K562 (cell line): ENCODE measurements at regions not wholly inside any gene's neighbourhood (a gene's known extent, or its start where the extent isn't known, plus 50 kb on each side); places are given as distances from the start of the nearest gene placed in this dataset.

ENCODE experiments used
- ATAC-seq: fragments of 200-7000 bp; cut with Tn5 transposase; 3 replicates; pipeline ENCODE4 v1.9.1; 2020; ENCODE audit warnings: moderate library complexity
- BruUV-seq: library from RNA; stranded (reverse); fragments of 400-500 nt; replicated peaks from 2 replicates; lab custom pipeline; 2021; lab: Mats Ljungman, UMichigan
- CTCF ChIA-PET: fragments of 300-600 bp; formaldehyde crosslinking; extraction: SDS; loops from one replicate; lab custom pipeline; 2021; ENCODE audit warnings: low intra/inter-chr PET ratio; lab: Yijun Ruan, JAX
- POLR2A ChIA-PET: fragments of 300-600, 350-650 bp; sonication (Branson Sonifier 250); formaldehyde crosslinking; extraction: SDS; loops from one replicate; lab custom pipeline; 2021; ENCODE audit warnings: antibody characterized with exemption, inconsistent platforms; lab: Yijun Ruan, JAX
- DNase-seq, 4 experiments: peaks; one replicate each; pipeline versions ENCODE4 v3.0.0 to v3.0.0-alpha.2; 2011 to 2018; ENCODE audit warnings: low spot score in 3 of 4, mixed read lengths in 3 of 4; ENCODE audit errors: extremely low read depth in 1 of 4
- FAIRE-seq: peaks from 2 replicates; lab custom pipeline; 2011; peaks lifted over from hg19 to GRCh38; lab: Jason Lieb, UNC
- H2AFZ ChIP-seq: 2 replicates; pipeline ENCODE4 v1.6.0; 2011; ENCODE audit warnings: low read depth, low read length, control low read depth, inconsistent platforms
- H3K27ac ChIP-seq: fragments of 200-600 bp; 3 replicates; pipeline ENCODE4 v1.8.0; 2011; ENCODE audit warnings: low read depth, mild to moderate bottlenecking, control low read depth, inconsistent platforms, low read length, moderate library complexity, mixed read lengths; ENCODE audit errors: extremely low read depth
- H3K27me3 ChIP-seq, 2 experiments: fragments of 300-600 bp in 1 of 2; 2 replicates in 1 of 2; 3 replicates in 1 of 2; pipeline versions ENCODE4 v1.6.0 to v1.8.0; 2011; ENCODE audit warnings: inconsistent platforms in 2 of 2, low read length in 2 of 2, mild to moderate bottlenecking in 1 of 2, mixed read lengths in 1 of 2, moderate library complexity in 1 of 2; ENCODE audit not compliant: control insufficient read depth in 2 of 2, insufficient read depth in 2 of 2
- H3K36me3 ChIP-seq: fragments of 300-600 bp; 3 replicates; pipeline ENCODE4 v1.8.0; 2011; ENCODE audit warnings: mild to moderate bottlenecking, low read length, inconsistent platforms; ENCODE audit not compliant: control insufficient read depth, insufficient read depth
- H3K4me1 ChIP-seq, 2 experiments: fragments of 200-600 bp in 1 of 2; replicated peaks in 1 of 2; 2 replicates in 1 of 2; 3 replicates in 1 of 2; pipeline versions ENCODE4 v1.5.1 to v1.8.0; 2011; ENCODE audit warnings: inconsistent platforms in 2 of 2, low read length in 2 of 2, mild to moderate bottlenecking in 1 of 2, mixed read lengths in 1 of 2, moderate library complexity in 1 of 2; ENCODE audit not compliant: control insufficient read depth in 2 of 2, insufficient read depth in 2 of 2
- H3K4me2 ChIP-seq: 2 replicates; pipeline ENCODE4 v1.6.1; 2011; ENCODE audit warnings: low read length, control low read depth, inconsistent platforms, mixed read lengths; ENCODE audit not compliant: insufficient read depth
- H3K4me3 ChIP-seq: fragments of 200-600 bp; sonication (generic), shearing (Covaris generic); 2 replicates; pipeline ENCODE4 v1.5.1; 2016; ENCODE audit warnings: control low read depth, inconsistent platforms
- H3K79me2 ChIP-seq: fragments of 200-600 bp; 3 replicates; pipeline ENCODE4 v1.8.0; 2011; ENCODE audit warnings: low read length, inconsistent platforms; ENCODE audit not compliant: control insufficient read depth, insufficient read depth
- H3K9ac ChIP-seq, 2 experiments: 2 replicates each; pipeline versions ENCODE4 v1.6.0 to v1.6.1; 2011; ENCODE audit warnings: low read depth in 2 of 2, low read length in 2 of 2, control low read depth in 1 of 2, inconsistent platforms in 1 of 2, mild to moderate bottlenecking in 1 of 2, mixed read lengths in 1 of 2; ENCODE audit not compliant: insufficient read depth in 1 of 2
- H3K9me1 ChIP-seq: one replicate; pipeline ENCODE4 v1.6.0; 2011; ENCODE audit warnings: inconsistent platforms, mild to moderate bottlenecking, low read length, moderate library complexity; ENCODE audit not compliant: control insufficient read depth, insufficient read depth
- H3K9me3 ChIP-seq: replicated peaks from 2 replicates; pipeline ENCODE4 v1.5.1; 2011; ENCODE audit warnings: low read depth, low read length, inconsistent platforms; ENCODE audit not compliant: control insufficient read depth, insufficient read depth
- H4K20me1 ChIP-seq: replicated peaks from 2 replicates; pipeline ENCODE4 v1.6.1; 2011; ENCODE audit warnings: low read length, inconsistent platforms, mixed read lengths; ENCODE audit not compliant: control insufficient read depth, insufficient read depth
- IFI16 ChIP-seq: fragments of 250-450 bp; sonication (Bioruptor Pico); IDR thresholded peaks from 2 replicates; pipeline ENCODE4 v2.1.2; 2022; ENCODE audit warnings: mild to moderate bottlenecking, inconsistent platforms
- MEF2D ChIP-seq: conservative IDR thresholded peaks from 2 replicates; pipeline ENCODE4 v1.6.1; 2016; ENCODE audit warnings: low read depth, missing genetic modification characterization, missing compliant biosample characterization
- SPI1 ChIP-seq: IDR thresholded peaks from 2 replicates; pipeline ENCODE4 v1.6.1; 2011; ENCODE audit warnings: low read depth, low read length, control low read depth, borderline replicate concordance
- TBL1XR1 ChIP-seq, 2 experiments: IDR thresholded peaks; 2 replicates each; pipeline ENCODE4 v1.6.1; 2012; ENCODE audit warnings: improper control_type of control experiment in 2 of 2, low read length in 2 of 2, mild to moderate bottlenecking in 1 of 2
- WGBS: fragments of 100-300 bp; shearing (Covaris generic); methylation state at CpG from one replicate; pipeline ENCODE4 v1.1.6; 2016; ENCODE audit warnings: low coverage, mixed read lengths; ENCODE audit not compliant: insufficient coverage; ENCODE audit errors: missing lambda C conversion rate; 5-methylcytosine and 5-hydroxymethylcytosine counted together
- in situ Hi-C: fragments of 300-500 bp; cut with MboI; formaldehyde crosslinking; loops from 4 replicates; pipeline ENCODE4 v1.15.0; 2018; ENCODE audit warnings: inconsistent platforms, mixed read lengths
- intact Hi-C: fragments of 100-400 bp; cut with micrococcal nuclease; formaldehyde crosslinking; loops from 2 replicates; pipeline ENCODE4 v1.14.2; 2022
- TF ChIP-seq, protein P1 (sequence below), 2 experiments: fragments of 450-650 bp in 1 of 2; sonication (generic) in 1 of 2; formaldehyde crosslinking in 1 of 2; IDR thresholded peaks; 2 replicates each; pipeline versions ENCODE4 v1.7.1 to v1.9.0; 2016 to 2022; ENCODE audit warnings: inconsistent platforms in 1 of 2, mild to moderate bottlenecking in 1 of 2, missing genetic modification reagents in 1 of 2
- TF ChIP-seq, protein P2 (sequence below): fragments of 450-650 bp; formaldehyde crosslinking; conservative IDR thresholded peaks from 2 replicates; pipeline ENCODE4 v1.4.0; 2022; ENCODE audit warnings: mild to moderate bottlenecking, missing genetic modification characterization

DNA sequence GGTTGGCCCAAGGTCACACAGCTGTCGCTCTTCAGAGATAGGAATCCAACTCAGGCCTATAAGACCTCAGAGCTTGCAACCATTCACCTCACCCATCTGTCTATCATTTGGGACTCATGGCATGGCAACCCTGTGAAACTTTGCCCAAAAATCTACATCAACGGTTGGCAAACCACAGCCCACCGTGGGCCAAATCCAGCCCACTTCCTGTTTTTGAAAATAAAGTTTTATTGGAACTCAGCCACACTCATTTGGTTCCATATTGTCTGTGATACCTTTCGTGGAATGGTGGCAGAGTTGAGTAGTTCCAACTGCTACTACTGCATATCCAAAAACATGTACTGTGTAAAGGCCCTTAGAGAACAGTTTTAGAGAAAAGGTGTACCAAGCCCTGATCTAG lies 307.8 kb downstream of the MN1 start:
- ATAC-seq, result no peak

More for the DNA sequence above, 307.8 kb downstream of the MN1 start:
- Histone ChIP-seq H3K27ac (no peak overlapping the region), H3K4me3 (no peak overlapping the region), H2AFZ (no peak overlapping the region), H3K79me2 (no peaks in the 10 kb centered on the region), H3K36me3 (no peaks in the 10 kb centered on the region), H3K9me3 (no peaks in the 10 kb centered on the region), H4K20me1 (no peaks in the 10 kb centered on the region), H3K9me1 (no peaks in the 10 kb centered on the region), H3K9ac (no peak overlapping the region), H3K4me2 (no peak overlapping the region), H3K27me3 (peaks cover 0 to 12% of the 10 kb centered on the region in 2 experiments; a peak in 1 of 5 replicates), H3K4me1 (no peaks in the 10 kb centered on the region)
- POLR2A ChIA-PET, result no interaction called here
- in situ Hi-C loops, result no loop called here
- BruUV-seq, result no TSS peak
- intact Hi-C loops, result no loop called here
- FAIRE-seq, result no peak
- CTCF ChIA-PET, result no interaction called here
- 0% methylated on average over 4 of the region's 4 CpGs for WGBS
- DNase-seq, result no peak
- TF ChIP-seq, protein P1, sequence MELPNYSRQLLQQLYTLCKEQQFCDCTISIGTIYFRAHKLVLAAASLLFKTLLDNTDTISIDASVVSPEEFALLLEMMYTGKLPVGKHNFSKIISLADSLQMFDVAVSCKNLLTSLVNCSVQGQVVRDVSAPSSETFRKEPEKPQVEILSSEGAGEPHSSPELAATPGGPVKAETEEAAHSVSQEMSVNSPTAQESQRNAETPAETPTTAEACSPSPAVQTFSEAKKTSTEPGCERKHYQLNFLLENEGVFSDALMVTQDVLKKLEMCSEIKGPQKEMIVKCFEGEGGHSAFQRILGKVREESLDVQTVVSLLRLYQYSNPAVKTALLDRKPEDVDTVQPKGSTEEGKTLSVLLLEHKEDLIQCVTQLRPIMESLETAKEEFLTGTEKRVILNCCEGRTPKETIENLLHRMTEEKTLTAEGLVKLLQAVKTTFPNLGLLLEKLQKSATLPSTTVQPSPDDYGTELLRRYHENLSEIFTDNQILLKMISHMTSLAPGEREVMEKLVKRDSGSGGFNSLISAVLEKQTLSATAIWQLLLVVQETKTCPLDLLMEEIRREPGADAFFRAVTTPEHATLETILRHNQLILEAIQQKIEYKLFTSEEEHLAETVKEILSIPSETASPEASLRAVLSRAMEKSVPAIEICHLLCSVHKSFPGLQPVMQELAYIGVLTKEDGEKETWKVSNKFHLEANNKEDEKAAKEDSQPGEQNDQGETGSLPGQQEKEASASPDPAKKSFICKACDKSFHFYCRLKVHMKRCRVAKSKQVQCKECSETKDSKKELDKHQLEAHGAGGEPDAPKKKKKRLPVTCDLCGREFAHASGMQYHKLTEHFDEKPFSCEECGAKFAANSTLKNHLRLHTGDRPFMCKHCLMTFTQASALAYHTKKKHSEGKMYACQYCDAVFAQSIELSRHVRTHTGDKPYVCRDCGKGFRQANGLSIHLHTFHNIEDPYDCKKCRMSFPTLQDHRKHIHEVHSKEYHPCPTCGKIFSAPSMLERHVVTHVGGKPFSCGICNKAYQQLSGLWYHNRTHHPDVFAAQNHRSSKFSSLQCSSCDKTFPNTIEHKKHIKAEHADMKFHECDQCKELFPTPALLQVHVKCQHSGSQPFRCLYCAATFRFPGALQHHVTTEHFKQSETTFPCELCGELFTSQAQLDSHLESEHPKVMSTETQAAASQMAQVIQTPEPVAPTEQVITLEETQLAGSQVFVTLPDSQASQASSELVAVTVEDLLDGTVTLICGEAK (IDR thresholded peaks at IDR 0.05), result peak; percentile 86
- TF ChIP-seq, protein P1 (CRISPR knock-in tag; IDR thresholded peaks at IDR 0.05), result peak; percentile 41; the same call in 1 of the 2 replicates
- TF ChIP-seq IFI16 (CRISPR knock-in tag) (no peak), TBL1XR1 (IDR thresholded peaks at IDR 0.05; ENCODE audit: low read length in 2 of 2) (no peak), MEF2D (tag) (no peak), SPI1 (peak; percentile 63)
- TF ChIP-seq, protein P2, sequence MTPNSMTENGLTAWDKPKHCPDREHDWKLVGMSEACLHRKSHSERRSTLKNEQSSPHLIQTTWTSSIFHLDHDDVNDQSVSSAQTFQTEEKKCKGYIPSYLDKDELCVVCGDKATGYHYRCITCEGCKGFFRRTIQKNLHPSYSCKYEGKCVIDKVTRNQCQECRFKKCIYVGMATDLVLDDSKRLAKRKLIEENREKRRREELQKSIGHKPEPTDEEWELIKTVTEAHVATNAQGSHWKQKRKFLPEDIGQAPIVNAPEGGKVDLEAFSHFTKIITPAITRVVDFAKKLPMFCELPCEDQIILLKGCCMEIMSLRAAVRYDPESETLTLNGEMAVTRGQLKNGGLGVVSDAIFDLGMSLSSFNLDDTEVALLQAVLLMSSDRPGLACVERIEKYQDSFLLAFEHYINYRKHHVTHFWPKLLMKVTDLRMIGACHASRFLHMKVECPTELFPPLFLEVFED (CRISPR knock-in tag), result no peak
